PC-3 (cell line): ENCODE measurements at regions not wholly inside any gene's neighbourhood (a gene's known extent, or its start where the extent isn't known, plus 50 kb on each side); places are given as distances from the start of the nearest gene placed in this dataset.

Source experiments
- ATAC-seq: fragments of 200-7000 bp; cut with Tn5 transposase; 2 replicates; pipeline ENCODE4 v1.9.1; 2020; ENCODE audit warnings: mild to moderate bottlenecking, moderate library complexity
- BruUV-seq: library from RNA; stranded (reverse); fragments of 400-500 nt; replicated peaks from 2 replicates; lab custom pipeline; 2021; lab: Mats Ljungman, UMichigan
- CTCF ChIA-PET: fragments of 300-600 bp; sonication (Branson Sonifier 250); formaldehyde crosslinking; loops from one replicate; lab custom pipeline; 2022; ENCODE audit warnings: antibody characterized with exemption; lab: Charles Lee
- POLR2A ChIA-PET: fragments of 300-600 bp; sonication (Branson Sonifier 250); formaldehyde crosslinking; loops from one replicate; lab custom pipeline; 2022; ENCODE audit warnings: antibody characterized with exemption; ENCODE audit not compliant: unreplicated experiment; lab: Charles Lee
- DNase-seq: peaks from one replicate; pipeline ENCODE4 v3.0.0-alpha.2; 2015
- H2AFZ ChIP-seq: fragments of 300-600 bp; sonication (generic); 2 replicates; pipeline ENCODE4 v1.6.0; 2016; ENCODE audit warnings: antibody characterized with exemption, low read length
- H3F3A ChIP-seq: fragments of 300-600 bp; sonication (generic); one replicate; pipeline ENCODE4 v1.6.0; 2017; ENCODE audit warnings: antibody characterized with exemption, low read length, control low read depth, mild to moderate bottlenecking; ENCODE audit not compliant: unreplicated experiment
- H3K27ac ChIP-seq: fragments of 300-600 bp; sonication (generic); 2 replicates; pipeline ENCODE4 v1.5.1; 2016; ENCODE audit warnings: mild to moderate bottlenecking, low read length
- H3K27me3 ChIP-seq: fragments of 300-600 bp; sonication (generic); 2 replicates; pipeline ENCODE4 v1.6.1; 2016; ENCODE audit warnings: low read length, mixed read lengths
- H3K36me3 ChIP-seq: fragments of 300-600 bp; sonication (generic); 2 replicates; pipeline ENCODE4 v1.6.1; 2016; ENCODE audit warnings: low read depth, mixed run types, low read length, mixed read lengths
- H3K4me1 ChIP-seq: fragments of 300-600 bp; sonication (generic); 2 replicates; pipeline ENCODE4 v1.5.1; 2016; ENCODE audit warnings: low read length; ENCODE audit not compliant: insufficient read depth
- H3K4me2 ChIP-seq: fragments of 300-600 bp; sonication (generic); 2 replicates; pipeline ENCODE4 v1.6.0; 2016; ENCODE audit warnings: low read length
- H3K4me3 ChIP-seq: fragments of 300-600 bp; sonication (generic); 2 replicates; pipeline ENCODE4 v1.5.1; 2016; ENCODE audit warnings: mild to moderate bottlenecking, low read length, mixed read lengths
- H3K79me2 ChIP-seq: fragments of 300-600 bp; sonication (generic); 2 replicates; pipeline ENCODE4 v1.6.1; 2017; ENCODE audit warnings: low read length, mixed read lengths
- H3K9ac ChIP-seq: fragments of 300-600 bp; sonication (generic); 2 replicates; pipeline ENCODE4 v1.6.0; 2016; ENCODE audit warnings: mild to moderate bottlenecking, low read length
- H3K9me2 ChIP-seq: fragments of 300-600 bp; sonication (generic); replicated peaks from 2 replicates; pipeline ENCODE4 v1.6.1; 2016; ENCODE audit warnings: mixed run types, low read length, mixed read lengths
- H3K9me3 ChIP-seq: fragments of 300-600 bp; sonication (generic); 2 replicates; pipeline ENCODE4 v1.6.1; 2016; ENCODE audit warnings: low read length, mixed read lengths
- H4K20me1 ChIP-seq: fragments of 300-600 bp; sonication (generic); 2 replicates; pipeline ENCODE4 v1.6.1; 2016; ENCODE audit warnings: low read length, mixed read lengths
- CTCF ChIP-seq: fragments of 300-600 bp; sonication (generic); conservative IDR thresholded peaks from 2 replicates; pipeline ENCODE4 v1.5.1; 2017; ENCODE audit warnings: antibody characterized with exemption, low read depth, mild to moderate bottlenecking, low read length
- EZH2 ChIP-seq: fragments of 300-600 bp; sonication (generic); IDR thresholded peaks from one replicate; pipeline ENCODE4 v1.6.1; 2017; ENCODE audit warnings: antibody characterized with exemption, mild to moderate bottlenecking, low read length; ENCODE audit not compliant: unreplicated experiment
- EZH2phosphoT487 ChIP-seq: fragments of 300-600 bp; sonication (generic); IDR thresholded peaks from 2 replicates; pipeline ENCODE4 v1.6.1; 2018; ENCODE audit warnings: mild to moderate bottlenecking, antibody characterized with exemption, low read length, borderline replicate concordance
- intact Hi-C: fragments of 100-400 bp; cut with micrococcal nuclease; formaldehyde crosslinking; loops from 2 replicates; pipeline ENCODE4 v1.9.0; 2023

- no peak overlapping the region for H3K9ac ChIP-seq
- intact Hi-C loops = no loop called here
- H3K36me3 ChIP-seq = no peaks in the 10 kb centered on the region
- no peak overlapping the region for H3K4me3 ChIP-seq
- no peaks in the 10 kb centered on the region for H4K20me1 ChIP-seq
- DNase-seq (no peak), ATAC-seq (no peak)
- H3F3A ChIP-seq = no peaks in the 10 kb centered on the region
- TF ChIP-seq CTCF (no peak), EZH2phosphoT487 (no peak), EZH2 (no peak)
- H2AFZ ChIP-seq = no peak overlapping the region
- no peak overlapping the region for H3K27ac ChIP-seq
- no TSS peak for BruUV-seq
- no peaks in the 10 kb centered on the region for H3K9me3 ChIP-seq
- H3K4me1 ChIP-seq = no peaks in the 10 kb centered on the region
- no peak overlapping the region for H3K4me2 ChIP-seq
- CTCF ChIA-PET = interaction anchor here (0.6 kb wide), 1 partner anchor 128 kb away, joined by 4 read pairs; no protein-coding TSS in a partner anchor
- H3K9me2 ChIP-seq = no peaks in the 10 kb centered on the region
- POLR2A ChIA-PET = no interaction called here
- H3K79me2 ChIP-seq = no peaks in the 10 kb centered on the region
- H3K27me3 ChIP-seq = no peaks in the 10 kb centered on the region
These were observed 228.8 kb downstream of the LTN1 start for GRCh38 chr21:28763809-28764418.

GRCh38 chr21:28762357-28762735 is 230.3 kb downstream of the LTN1 start:
- POLR2A ChIA-PET = no interaction called here
- Histone ChIP-seq H4K20me1 (no peaks in the 10 kb centered on the region), H3K4me1 (peaks cover 8% of the 10 kb centered on the region), H3K79me2 (no peaks in the 10 kb centered on the region), H3K4me2 (no peak overlapping the region), H3F3A (no peaks in the 10 kb centered on the region), H3K9me2 (no peaks in the 10 kb centered on the region), H3K9ac (no peak overlapping the region), H3K9me3 (no peaks in the 10 kb centered on the region), H2AFZ (no peak overlapping the region), H3K36me3 (no peaks in the 10 kb centered on the region), H3K27ac (no peak overlapping the region), H3K4me3 (no peak overlapping the region), H3K27me3 (no peaks in the 10 kb centered on the region)
- ATAC-seq = no peak
- CTCF ChIA-PET = no interaction called here
- DNase-seq = no peak
- intact Hi-C loops = no loop called here
- TF ChIP-seq EZH2phosphoT487 (no peak), CTCF (no peak), EZH2 (no peak)
- no TSS peak for BruUV-seq

- ATAC-seq (no peak), DNase-seq (no peak)
- Histone ChIP-seq H3K79me2 (no peaks in the 10 kb centered on the region), H3K27ac (no peak overlapping the region), H2AFZ (no peak overlapping the region), H3K36me3 (no peaks in the 10 kb centered on the region), H3K4me3 (no peak overlapping the region), H3K27me3 (no peaks in the 10 kb centered on the region), H3K4me2 (no peak overlapping the region), H3F3A (no peaks in the 10 kb centered on the region), H3K9ac (no peak overlapping the region), H3K9me3 (no peaks in the 10 kb centered on the region), H3K9me2 (no peaks in the 10 kb centered on the region), H3K4me1 (peaks cover 8% of the 10 kb centered on the region), H4K20me1 (no peaks in the 10 kb centered on the region)
- ChIA-PET POLR2A (no interaction called here), CTCF (no interaction called here)
- no TSS peak for BruUV-seq
- TF ChIP-seq EZH2 = no peak
- no peak for TF ChIP-seq EZH2phosphoT487
- TF ChIP-seq CTCF = no peak
- intact Hi-C loops = no loop called here
These were observed 230.9 kb downstream of the LTN1 start for GRCh38 chr21:28761674-28762356.
